ENCODE measurements at regions not wholly inside any gene's neighbourhood (a gene's known extent, or its start where the extent isn't known, plus 50 kb on each side); places are given as distances from the start of the nearest gene placed in this dataset.
"Not testable (repeated sequence)": the region's sequence is repeated elsewhere in the genome, so short reads cannot be mapped to it uniquely, and the experiment has no call there.

- Mint-ChIP-seq H3K27me3 (ENCODE audit: low read depth) (peaks cover 16% of the 10 kb centered on the region), H3K4me1 (ENCODE audit: low read depth) (no peaks in the 10 kb centered on the region), H3K4me3 (no peak overlapping the region), H3K9me3 (no peaks in the 10 kb centered on the region), H3K36me3 (ENCODE audit: insufficient read depth) (no peaks in the 10 kb centered on the region)
- DNase-seq: no peak
- no peak for ATAC-seq
Observed at GRCh38 chr6:167403427-167403826, 78.5 kb downstream of the TTLL2 start.

- Mint-ChIP-seq H3K36me3 (ENCODE audit: insufficient read depth) (no peaks in the 10 kb centered on the region), H3K4me3 (no peak overlapping the region), H3K27me3 (ENCODE audit: low read depth) (peaks cover 13% of the 10 kb centered on the region), H3K4me1 (ENCODE audit: low read depth) (no peaks in the 10 kb centered on the region), H3K9me3 (no peaks in the 10 kb centered on the region)
- ATAC-seq (no peak), DNase-seq (no peak)
Observed at GRCh38 chr6:167404385-167405049, 79.6 kb downstream of the TTLL2 start.

GRCh38 chr6:167405778-167406532 lies 81.1 kb downstream of the TTLL2 start:
- no peak for ATAC-seq
- no peak overlapping the region for H3K4me3 Mint-ChIP-seq

GRCh38 chr6:167406533-167407238 lies 81.8 kb downstream of the TTLL2 start:
- ATAC-seq; H3K36me3 Mint-ChIP-seq (ENCODE audit: insufficient read depth); H3K4me1 Mint-ChIP-seq (ENCODE audit: low read depth); H3K4me3 Mint-ChIP-seq; DNase-seq; H3K9me3 Mint-ChIP-seq: not testable (repeated sequence)
- peaks cover 11% of the 10 kb centered on the region for H3K27me3 Mint-ChIP-seq (ENCODE audit: low read depth)

More at GRCh38 chr6:167405778-167406532, 81.1 kb downstream of the TTLL2 start:
- Mint-ChIP-seq H3K27me3 (ENCODE audit: low read depth) (peaks cover 11% of the 10 kb centered on the region), H3K9me3 (no peaks in the 10 kb centered on the region), H3K4me1 (ENCODE audit: low read depth) (no peaks in the 10 kb centered on the region), H3K36me3 (ENCODE audit: insufficient read depth) (no peaks in the 10 kb centered on the region)
- DNase-seq: no peak

- ATAC-seq: no peak
- DNase-seq: no peak
- Mint-ChIP-seq H3K4me3 (no peak overlapping the region), H3K27me3 (ENCODE audit: low read depth) (peaks cover 11% of the 10 kb centered on the region), H3K9me3 (no peaks in the 10 kb centered on the region), H3K4me1 (ENCODE audit: low read depth) (no peaks in the 10 kb centered on the region), H3K36me3 (ENCODE audit: insufficient read depth) (no peaks in the 10 kb centered on the region)
Observed at GRCh38 chr6:167407239-167408064, 82.6 kb downstream of the TTLL2 start.

- Mint-ChIP-seq H3K9me3 (no peaks in the 10 kb centered on the region), H3K36me3 (ENCODE audit: insufficient read depth) (no peaks in the 10 kb centered on the region), H3K27me3 (ENCODE audit: low read depth) (peaks cover 11% of the 10 kb centered on the region), H3K4me1 (ENCODE audit: low read depth) (no peaks in the 10 kb centered on the region), H3K4me3 (no peak overlapping the region)
- no peak for ATAC-seq
- DNase-seq: no peak
Observed at GRCh38 chr6:167408235-167408869, 83.5 kb downstream of the TTLL2 start.

GRCh38 chr6:167409079-167409478 lies 84.2 kb downstream of the TTLL2 start:
- H3K4me1 Mint-ChIP-seq (ENCODE audit: low read depth): no peaks in the 10 kb centered on the region
- no peaks in the 10 kb centered on the region for H3K9me3 Mint-ChIP-seq
- no peak for DNase-seq
- peaks cover 9% of the 10 kb centered on the region for H3K27me3 Mint-ChIP-seq (ENCODE audit: low read depth)
- H3K36me3 Mint-ChIP-seq (ENCODE audit: insufficient read depth): no peaks in the 10 kb centered on the region
- no peak for ATAC-seq
- no peak overlapping the region for H3K4me3 Mint-ChIP-seq

GRCh38 chr6:167409694-167410093 lies 84.8 kb downstream of the TTLL2 start:
- H3K27me3 Mint-ChIP-seq (ENCODE audit: low read depth): peaks cover 9% of the 10 kb centered on the region
- H3K4me3 Mint-ChIP-seq: no peak overlapping the region
- H3K4me1 Mint-ChIP-seq (ENCODE audit: low read depth): no peaks in the 10 kb centered on the region
- ATAC-seq: no peak
- H3K9me3 Mint-ChIP-seq: no peaks in the 10 kb centered on the region
- DNase-seq: no peak
- H3K36me3 Mint-ChIP-seq (ENCODE audit: insufficient read depth): no peaks in the 10 kb centered on the region

GRCh38 chr6:167410462-167410861 lies 85.6 kb downstream of the TTLL2 start:
- H3K4me3 Mint-ChIP-seq: no peak overlapping the region
- no peaks in the 10 kb centered on the region for H3K4me1 Mint-ChIP-seq (ENCODE audit: low read depth)
- DNase-seq: no peak
- no peaks in the 10 kb centered on the region for H3K9me3 Mint-ChIP-seq
- H3K36me3 Mint-ChIP-seq (ENCODE audit: insufficient read depth): no peaks in the 10 kb centered on the region
- H3K27me3 Mint-ChIP-seq (ENCODE audit: low read depth): peaks cover 9% of the 10 kb centered on the region
- no peak for ATAC-seq

- Mint-ChIP-seq H3K4me3 (no peak overlapping the region), H3K9me3 (no peaks in the 10 kb centered on the region), H3K27me3 (ENCODE audit: low read depth) (peaks cover 7% of the 10 kb centered on the region), H3K36me3 (ENCODE audit: insufficient read depth) (no peaks in the 10 kb centered on the region), H3K4me1 (ENCODE audit: low read depth) (no peaks in the 10 kb centered on the region)
- ATAC-seq: no peak
- no peak for DNase-seq
Observed at GRCh38 chr6:167412506-167412905, 87.6 kb downstream of the TTLL2 start.

GRCh38 chr6:167415441-167415961 lies 90.6 kb downstream of the TTLL2 start:
- no peak overlapping the region for H3K4me3 Mint-ChIP-seq
- DNase-seq: no peak
- H3K9me3 Mint-ChIP-seq: no peaks in the 10 kb centered on the region
- no peaks in the 10 kb centered on the region for H3K4me1 Mint-ChIP-seq (ENCODE audit: low read depth)
- no peaks in the 10 kb centered on the region for H3K36me3 Mint-ChIP-seq (ENCODE audit: insufficient read depth)
- H3K27me3 Mint-ChIP-seq (ENCODE audit: low read depth): peaks cover 13% of the 10 kb centered on the region
- ATAC-seq: no peak

- no peak for ATAC-seq
- no peaks in the 10 kb centered on the region for H3K36me3 Mint-ChIP-seq (ENCODE audit: insufficient read depth)
- no peaks in the 10 kb centered on the region for H3K4me1 Mint-ChIP-seq (ENCODE audit: low read depth)
- H3K27me3 Mint-ChIP-seq (ENCODE audit: low read depth): peaks cover 13% of the 10 kb centered on the region
- DNase-seq: no peak
- H3K4me3 Mint-ChIP-seq: no peak overlapping the region
- H3K9me3 Mint-ChIP-seq: no peaks in the 10 kb centered on the region
Observed at GRCh38 chr6:167416676-167417430, 92.0 kb downstream of the TTLL2 start.

- Mint-ChIP-seq H3K9me3 (no peaks in the 10 kb centered on the region), H3K36me3 (ENCODE audit: insufficient read depth) (no peaks in the 10 kb centered on the region), H3K4me1 (ENCODE audit: low read depth) (no peaks in the 10 kb centered on the region), H3K27me3 (ENCODE audit: low read depth) (peaks cover 13% of the 10 kb centered on the region), H3K4me3 (no peak overlapping the region)
- ATAC-seq: no peak
- no peak for DNase-seq
Observed at GRCh38 chr6:167420177-167420576, 95.3 kb downstream of the TTLL2 start.

All from activated T-cell treated with anti-CD3 and anti-CD28 coated beads, Interleukin-2, amount 50 U/mL, for 4 hours (primary cell).